ENCODE measurements at regions not wholly inside any gene's neighbourhood (a gene's known extent, or its start where the extent isn't known, plus 50 kb on each side); places are given as distances from the start of the nearest gene placed in this dataset.

DNA sequence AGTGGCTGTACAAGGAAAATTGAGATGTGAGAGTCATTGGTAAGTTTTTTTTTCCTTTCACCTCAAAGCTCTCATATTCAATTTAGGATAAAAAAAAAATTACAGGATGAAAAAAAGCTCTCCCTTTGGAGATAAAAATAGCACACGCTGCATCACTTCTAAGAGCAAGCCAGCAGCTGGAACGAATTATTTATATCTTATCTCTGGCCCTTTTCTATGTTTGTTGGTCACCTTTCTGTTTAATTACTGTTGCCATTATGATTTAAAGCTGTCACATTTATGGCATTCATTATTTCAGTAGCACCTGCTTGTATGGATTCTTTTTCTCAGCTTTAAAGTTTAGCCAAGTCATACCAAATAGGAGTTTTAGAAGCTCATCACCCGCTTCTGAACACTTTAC is 171.6 kb upstream of the PDZRN3 start:
- DNase-seq, result no peak
- Mint-ChIP-seq H3K36me3 (no peaks in the 10 kb centered on the region), H3K4me3 (no peak overlapping the region), H3K27me3 (ENCODE audit: low read depth in 3 of 3) (no peaks in the 10 kb centered on the region), H3K27ac (no peak overlapping the region), H3K9me3 (peaks cover 0 to 3% (median 0%) of the 10 kb centered on the region in 7 donors), H3K4me1 (no peaks in the 10 kb centered on the region)
- H4K20me1 ChIP-seq (ENCODE audit: insufficient read depth, low read length), result no peaks in the 10 kb centered on the region
- no peaks in the 10 kb centered on the region for H3K27me3 ChIP-seq (ENCODE audit: control insufficient read depth in 2 of 2, insufficient read depth in 2 of 2, low read length in 2 of 2)
- no peak overlapping the region for H3K4me2 ChIP-seq (replicated peaks; ENCODE audit: extremely low read depth, low read length, poor library complexity, severe bottlenecking)
- H3K4me1 ChIP-seq (ENCODE audit: control insufficient read depth in 1 of 2, insufficient read depth in 2 of 2, low read length in 2 of 2), result no peaks in the 10 kb centered on the region
- no peak overlapping the region for H3K4me3 ChIP-seq (replicated peaks in 1 of 3; ENCODE audit: low read depth in 2 of 3, low read length in 3 of 3)
- TF ChIP-seq, protein P1, sequence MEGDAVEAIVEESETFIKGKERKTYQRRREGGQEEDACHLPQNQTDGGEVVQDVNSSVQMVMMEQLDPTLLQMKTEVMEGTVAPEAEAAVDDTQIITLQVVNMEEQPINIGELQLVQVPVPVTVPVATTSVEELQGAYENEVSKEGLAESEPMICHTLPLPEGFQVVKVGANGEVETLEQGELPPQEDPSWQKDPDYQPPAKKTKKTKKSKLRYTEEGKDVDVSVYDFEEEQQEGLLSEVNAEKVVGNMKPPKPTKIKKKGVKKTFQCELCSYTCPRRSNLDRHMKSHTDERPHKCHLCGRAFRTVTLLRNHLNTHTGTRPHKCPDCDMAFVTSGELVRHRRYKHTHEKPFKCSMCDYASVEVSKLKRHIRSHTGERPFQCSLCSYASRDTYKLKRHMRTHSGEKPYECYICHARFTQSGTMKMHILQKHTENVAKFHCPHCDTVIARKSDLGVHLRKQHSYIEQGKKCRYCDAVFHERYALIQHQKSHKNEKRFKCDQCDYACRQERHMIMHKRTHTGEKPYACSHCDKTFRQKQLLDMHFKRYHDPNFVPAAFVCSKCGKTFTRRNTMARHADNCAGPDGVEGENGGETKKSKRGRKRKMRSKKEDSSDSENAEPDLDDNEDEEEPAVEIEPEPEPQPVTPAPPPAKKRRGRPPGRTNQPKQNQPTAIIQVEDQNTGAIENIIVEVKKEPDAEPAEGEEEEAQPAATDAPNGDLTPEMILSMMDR (IDR thresholded peaks at IDR 0.05), result no peak
- H3K79me2 ChIP-seq (ENCODE audit: insufficient read depth, low read length), result no peaks in the 10 kb centered on the region
- 83% methylated on average over 1 of the region's 3 CpGs for WGBS (ENCODE audit: insufficient coverage)
- H3K36me3 ChIP-seq (replicated peaks in 1 of 2; ENCODE audit: control insufficient read depth in 1 of 2, insufficient read depth in 2 of 2, low read length in 2 of 2), result no peaks in the 10 kb centered on the region
- intact Hi-C loops (cut with micrococcal nuclease), result no loop called here
- H3K9me3 ChIP-seq (replicated peaks in 1 of 2; ENCODE audit: control insufficient read depth in 1 of 2, insufficient read depth in 1 of 2, low read length in 2 of 2), result peaks cover 0 to 3% of the 10 kb centered on the region in 2 donors
- H3K9ac ChIP-seq (ENCODE audit: insufficient read depth, low read length, poor library complexity, severe bottlenecking), result no peak overlapping the region
- no peak overlapping the region for H2AFZ ChIP-seq (ENCODE audit: insufficient read depth, low read depth, low read length, poor library complexity, severe bottlenecking)
- H3K27ac ChIP-seq (ENCODE audit: low read depth in 1 of 2, low read length in 2 of 2), result no peak overlapping the region

DNA sequence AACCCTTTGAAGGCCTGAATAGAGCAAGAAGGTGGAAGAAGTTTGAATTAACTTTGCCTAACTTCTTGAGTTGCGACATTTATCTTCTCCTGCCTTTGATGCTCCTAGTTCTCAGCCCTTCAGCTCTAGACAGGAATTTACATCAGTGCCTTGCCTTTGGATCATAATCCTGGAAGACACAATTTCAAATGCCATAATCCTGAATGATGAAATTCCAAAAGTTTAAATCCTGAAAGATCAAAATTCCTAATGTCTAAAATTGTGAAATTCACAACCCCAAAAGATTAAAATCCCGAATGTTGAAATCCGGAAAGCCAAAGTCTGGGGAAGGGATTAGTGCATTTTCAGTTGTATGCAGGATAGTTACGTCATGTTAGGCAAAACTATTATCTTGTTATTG is 166.6 kb upstream of the PDZRN3 start:
- H3K4me2 ChIP-seq (replicated peaks; ENCODE audit: extremely low read depth, low read length, poor library complexity, severe bottlenecking), result no peak overlapping the region
- no peak for DNase-seq
- no peak overlapping the region for H3K9ac ChIP-seq (ENCODE audit: insufficient read depth, low read length, poor library complexity, severe bottlenecking)
- H4K20me1 ChIP-seq (ENCODE audit: insufficient read depth, low read length), result no peaks in the 10 kb centered on the region
- H3K79me2 ChIP-seq (ENCODE audit: insufficient read depth, low read length), result no peaks in the 10 kb centered on the region
- TF ChIP-seq, protein P1 (IDR thresholded peaks at IDR 0.05), result no peak
- Mint-ChIP-seq H3K27me3 (ENCODE audit: low read depth in 3 of 3) (peaks cover 0 to 3% (median 0%) of the 10 kb centered on the region in 3 donors), H3K9me3 (peaks cover 0 to 3% (median 0%) of the 10 kb centered on the region in 7 donors), H3K27ac (no peak overlapping the region), H3K36me3 (no peaks in the 10 kb centered on the region), H3K4me1 (no peaks in the 10 kb centered on the region), H3K4me3 (no peak overlapping the region)
- 100% methylated on average over 1 of the region's 4 CpGs for WGBS (ENCODE audit: insufficient coverage)
- H3K9me3 ChIP-seq (replicated peaks in 1 of 2; ENCODE audit: control insufficient read depth in 1 of 2, insufficient read depth in 1 of 2, low read length in 2 of 2), result no peaks in the 10 kb centered on the region
- no peak overlapping the region for H2AFZ ChIP-seq (ENCODE audit: insufficient read depth, low read depth, low read length, poor library complexity, severe bottlenecking)
- H3K4me3 ChIP-seq (replicated peaks in 1 of 3; ENCODE audit: low read depth in 2 of 3, low read length in 3 of 3), result no peak overlapping the region
- no peaks in the 10 kb centered on the region for H3K36me3 ChIP-seq (replicated peaks in 1 of 2; ENCODE audit: control insufficient read depth in 1 of 2, insufficient read depth in 2 of 2, low read length in 2 of 2)
- no peaks in the 10 kb centered on the region for H3K4me1 ChIP-seq (ENCODE audit: control insufficient read depth in 1 of 2, insufficient read depth in 2 of 2, low read length in 2 of 2)
- no peak overlapping the region for H3K27ac ChIP-seq (ENCODE audit: low read depth in 1 of 2, low read length in 2 of 2)
- no peaks in the 10 kb centered on the region for H3K27me3 ChIP-seq (ENCODE audit: control insufficient read depth in 2 of 2, insufficient read depth in 2 of 2, low read length in 2 of 2)
- intact Hi-C loops (cut with micrococcal nuclease), result no loop called here

Data from CD14-positive monocyte (primary cell).